ENCODE measurements at regions not wholly inside any gene's neighbourhood (a gene's known extent, or its start where the extent isn't known, plus 50 kb on each side); places are given as distances from the start of the nearest gene placed in this dataset.

- Histone ChIP-seq H3K4me1 (ENCODE audit: control insufficient read depth in 1 of 2, insufficient read depth in 2 of 2, low read length in 2 of 2) (no peaks in the 10 kb centered on the region), H3K27ac (ENCODE audit: low read depth, low read length) (no peak overlapping the region), H3K9me2 (ENCODE audit: insufficient read depth) (no peaks in the 10 kb centered on the region), H3K4me3 (replicated peaks in 1 of 2; ENCODE audit: low read depth in 1 of 2, low read length in 2 of 2) (no peak overlapping the region), H4K20me1 (ENCODE audit: insufficient read depth) (no peaks in the 10 kb centered on the region), H3K9ac (ENCODE audit: low read length) (no peak overlapping the region), H2AFZ (ENCODE audit: low read depth, low read length, poor library complexity, severe bottlenecking) (no peak overlapping the region), H3K9me3 (ENCODE audit: control insufficient read depth in 1 of 2, insufficient read depth in 1 of 2, low read depth in 1 of 2, low read length in 2 of 2) (no peaks in the 10 kb centered on the region), H3K27me3 (ENCODE audit: insufficient read depth, low read length) (no peaks in the 10 kb centered on the region), H3K79me2 (ENCODE audit: insufficient read depth, low read length) (no peaks in the 10 kb centered on the region), H3K36me3 (ENCODE audit: control insufficient read depth in 1 of 2, insufficient read depth in 2 of 2, low read length in 2 of 2) (no peaks in the 10 kb centered on the region), H3K4me2 (ENCODE audit: low read length) (no peak overlapping the region)
- DNase-seq (ENCODE audit: low read depth, low spot score) (no peak), ATAC-seq (no peak)
- RAD21 ChIA-PET (ENCODE audit: low non-redundant PET in 1 of 2, low total read pairs in 2 of 2, uncharacterized antibody in 2 of 2, unreplicated experiment in 2 of 2), result no interaction called here
- POLR2A ChIA-PET, result no interaction called here
- TF ChIP-seq CEBPB (IDR thresholded peaks at IDR 0.05; ENCODE audit: low read depth) (no peak), SIN3A (IDR thresholded peaks at IDR 0.05; ENCODE audit: low read depth) (no peak), ZFX (IDR thresholded peaks at IDR 0.05) (no peak), CTCF (IDR thresholded peaks at IDR 0.05 in 2 of 3, conservative IDR thresholded peaks at IDR 0.05 in 1 of 3; ENCODE audit: borderline replicate concordance in 1 of 3, insufficient read depth in 1 of 3, low read depth in 2 of 3, low read length in 2 of 3) (no peak)
- CTCF ChIA-PET, result no interaction called here
- intact Hi-C loops (cut with micrococcal nuclease), result no loop called here
- no TSS peak for BruUV-seq (replicated peaks)
Measured at GRCh38 chr6:135604035-135604860, 106.7 kb upstream of the AHI1 start.

DNA sequence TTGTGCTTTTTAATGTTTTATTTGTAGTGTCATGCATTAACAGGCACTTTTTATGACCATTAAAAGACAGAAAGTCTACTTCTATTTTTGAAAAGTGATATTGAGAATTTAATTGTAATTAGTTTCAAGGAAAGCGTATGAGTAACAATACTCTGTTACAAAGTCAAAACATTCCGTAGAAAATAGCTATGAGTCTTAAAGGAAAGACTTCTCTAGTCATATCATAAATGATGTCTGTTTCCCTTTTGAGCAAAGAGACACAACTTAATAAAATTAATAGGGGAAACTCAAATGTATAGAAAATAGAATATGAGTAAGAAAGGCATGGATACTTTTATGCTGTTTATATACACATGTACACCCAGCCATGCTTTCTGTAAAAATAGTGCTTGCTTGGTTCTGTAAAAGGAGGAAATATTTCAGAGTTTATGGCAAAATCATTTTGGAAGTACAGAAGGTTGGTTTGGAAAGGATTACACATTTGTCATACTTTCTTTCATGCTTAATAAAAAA, 107.8 kb upstream of the AHI1 start:
- H3K9ac ChIP-seq (ENCODE audit: low read length), result no peak overlapping the region
- no peaks in the 10 kb centered on the region for H3K27me3 ChIP-seq (ENCODE audit: insufficient read depth, low read length)
- no peak overlapping the region for H3K4me2 ChIP-seq (ENCODE audit: low read length)
- no peaks in the 10 kb centered on the region for H3K36me3 ChIP-seq (ENCODE audit: control insufficient read depth in 1 of 2, insufficient read depth in 2 of 2, low read length in 2 of 2)
- TF ChIP-seq CBX3 (IDR thresholded peaks at IDR 0.05; ENCODE audit: low read depth) (no peak), EZH2phosphoT487 (IDR thresholded peaks at IDR 0.05; ENCODE audit: borderline replicate concordance) (no peak), RAD21 (IDR thresholded peaks at IDR 0.05; ENCODE audit: low read depth) (no peak), SRF (IDR thresholded peaks at IDR 0.05; ENCODE audit: low read depth) (no peak), ATF3 (IDR thresholded peaks at IDR 0.05) (no peak), POLR2A (IDR thresholded peaks at IDR 0.05; ENCODE audit: borderline replicate concordance, extremely low read depth, insufficient read depth, insufficient read length) (no peak), ZFX (IDR thresholded peaks at IDR 0.05) (no peak), EZH2 (IDR thresholded peaks at IDR 0.05) (no peak), SIN3A (IDR thresholded peaks at IDR 0.05; ENCODE audit: low read depth) (no peak), REST (IDR thresholded peaks at IDR 0.05; ENCODE audit: low read depth) (no peak), SP1 (IDR thresholded peaks at IDR 0.05; ENCODE audit: low read depth) (no peak), EGR1 (IDR thresholded peaks at IDR 0.05; ENCODE audit: low read depth) (no peak)
- no peaks in the 10 kb centered on the region for H3K9me2 ChIP-seq (ENCODE audit: insufficient read depth)
- ATAC-seq (no peak), DNase-seq (ENCODE audit: low read depth, low spot score) (no peak)
- CTCF ChIA-PET, result no interaction called here
- H3K27ac ChIP-seq (ENCODE audit: low read depth, low read length), result no peak overlapping the region
- no peaks in the 10 kb centered on the region for H3K4me1 ChIP-seq (ENCODE audit: control insufficient read depth in 1 of 2, insufficient read depth in 2 of 2, low read length in 2 of 2)
- POLR2A ChIA-PET, result no interaction called here
- no peaks in the 10 kb centered on the region for H4K20me1 ChIP-seq (ENCODE audit: insufficient read depth)
- RAD21 ChIA-PET (ENCODE audit: low non-redundant PET in 1 of 2, low total read pairs in 2 of 2, uncharacterized antibody in 2 of 2, unreplicated experiment in 2 of 2), result no interaction called here
- intact Hi-C loops (cut with micrococcal nuclease), result no loop called here
- no peaks in the 10 kb centered on the region for H3K79me2 ChIP-seq (ENCODE audit: insufficient read depth, low read length)
- no peak overlapping the region for H3K4me3 ChIP-seq (replicated peaks in 1 of 2; ENCODE audit: low read depth in 1 of 2, low read length in 2 of 2)
- BruUV-seq (replicated peaks), result no TSS peak
- H3K9me3 ChIP-seq (ENCODE audit: control insufficient read depth in 1 of 2, insufficient read depth in 1 of 2, low read depth in 1 of 2, low read length in 2 of 2), result no peaks in the 10 kb centered on the region
- no peak overlapping the region for H2AFZ ChIP-seq (ENCODE audit: low read depth, low read length, poor library complexity, severe bottlenecking)
